ENCODE measurements at regions not wholly inside any gene's neighbourhood (a gene's known extent, or its start where the extent isn't known, plus 50 kb on each side); places are given as distances from the start of the nearest gene placed in this dataset.
"Not testable (repeated sequence)": the region's sequence is repeated elsewhere in the genome, so short reads cannot be mapped to it uniquely, and the experiment has no call there.

DNA sequence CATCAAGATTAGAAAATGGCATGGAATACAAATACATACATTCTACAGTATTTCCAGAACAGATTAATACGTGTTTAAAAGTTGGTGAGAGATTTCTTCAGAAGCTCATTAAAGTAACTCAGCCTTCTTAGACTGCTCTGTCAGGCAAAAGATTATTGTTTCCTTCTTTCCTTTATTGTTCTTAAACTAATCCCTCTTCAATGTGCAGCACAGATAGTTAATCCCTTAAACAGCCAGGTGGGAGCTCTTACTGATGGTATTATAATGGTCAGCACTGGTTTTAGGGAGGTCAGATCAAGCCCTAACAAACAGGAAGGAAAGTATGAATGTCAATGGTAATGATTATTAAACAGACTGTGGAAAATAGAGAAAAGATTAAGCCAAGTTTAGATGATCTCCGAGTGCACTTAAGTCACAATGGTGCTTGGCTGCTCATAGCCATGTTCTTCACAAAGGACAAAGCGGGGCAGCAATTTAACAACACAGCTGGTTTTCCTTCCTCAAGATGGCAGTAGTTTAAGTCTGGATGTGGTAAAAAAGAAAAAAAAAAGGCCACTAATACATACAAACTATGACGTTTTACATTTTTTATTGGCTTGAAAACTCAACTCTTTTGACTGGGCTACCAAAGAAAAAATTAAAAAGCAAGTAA lies 992.6 kb downstream of the PCDH9 start:
- no peak overlapping the region for H3K4me3 ChIP-seq (ENCODE audit: insufficient read depth, low read length)

GRCh38 chr13:66234159-66234558 lies 996.0 kb downstream of the PCDH9 start:
- H3K4me2 ChIP-seq (ENCODE audit: insufficient read depth, low read length), result no peak overlapping the region
- H3K36me3 ChIP-seq (ENCODE audit: insufficient read depth, low read length), result no peaks in the 10 kb centered on the region
- TF ChIP-seq CTCF (IDR thresholded peaks at IDR 0.05; ENCODE audit: extremely low read depth, low read depth, low read length), result no peak
- H4K20me1 ChIP-seq (ENCODE audit: insufficient read depth, low read length), result no peaks in the 10 kb centered on the region
- H2AFZ ChIP-seq (ENCODE audit: low read length), result no peak overlapping the region
- no peak for DNase-seq (ENCODE audit: insufficient read length, low spot score, missing footprints)
- no peaks in the 10 kb centered on the region for H3K27me3 ChIP-seq (ENCODE audit: insufficient read depth, low read length)
- no peak overlapping the region for H3K27ac ChIP-seq (ENCODE audit: low read depth, low read length)
- H3K4me1 ChIP-seq (ENCODE audit: insufficient read depth, low read length), result no peaks in the 10 kb centered on the region
- H3K79me2 ChIP-seq (ENCODE audit: insufficient read depth, low read length), result no peaks in the 10 kb centered on the region
- H3K4me3 ChIP-seq (ENCODE audit: insufficient read depth, low read length), result no peak overlapping the region
- H3K9me3 ChIP-seq (ENCODE audit: low read depth, low read length), result no peaks in the 10 kb centered on the region

More for the DNA sequence above, 992.6 kb downstream of the PCDH9 start:
- no peaks in the 10 kb centered on the region for H3K27me3 ChIP-seq (ENCODE audit: insufficient read depth, low read length)
- no peak for DNase-seq (ENCODE audit: insufficient read length, low spot score, missing footprints)
- no peaks in the 10 kb centered on the region for H4K20me1 ChIP-seq (ENCODE audit: insufficient read depth, low read length)
- no peaks in the 10 kb centered on the region for H3K36me3 ChIP-seq (ENCODE audit: insufficient read depth, low read length)
- no peaks in the 10 kb centered on the region for H3K79me2 ChIP-seq (ENCODE audit: insufficient read depth, low read length)
- TF ChIP-seq CTCF (IDR thresholded peaks at IDR 0.05; ENCODE audit: extremely low read depth, low read depth, low read length), result peak; percentile 16
- no peak overlapping the region for H3K27ac ChIP-seq (ENCODE audit: low read depth, low read length)
- H3K9me3 ChIP-seq (ENCODE audit: low read depth, low read length), result no peaks in the 10 kb centered on the region
- peak overlapping the region; percentile 11 for H2AFZ ChIP-seq (ENCODE audit: low read length)
- H3K4me1 ChIP-seq (ENCODE audit: insufficient read depth, low read length), result no peaks in the 10 kb centered on the region
- H3K4me2 ChIP-seq (ENCODE audit: insufficient read depth, low read length), result no peak overlapping the region

DNA sequence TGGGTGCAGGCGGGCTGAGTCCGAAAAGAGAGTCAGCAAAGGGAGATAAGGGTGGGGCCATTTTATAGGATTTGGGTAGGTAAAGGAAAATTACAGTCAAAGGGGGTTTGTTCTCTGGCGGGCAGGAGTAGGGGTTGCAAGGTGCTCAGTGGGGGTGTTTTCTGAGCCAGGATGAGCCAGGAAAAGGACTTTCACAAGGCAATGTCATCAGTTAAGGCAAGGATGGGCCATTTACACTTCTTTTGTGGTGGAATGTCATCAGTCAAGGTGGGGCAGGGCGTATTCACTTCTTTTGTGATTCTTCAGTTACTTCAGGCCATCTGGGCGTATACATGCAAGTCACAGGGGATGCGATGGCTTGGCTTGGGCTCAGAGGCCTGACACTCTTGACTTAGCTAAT lies 998.2 kb downstream of the PCDH9 start:
- not testable (repeated sequence) for DNase-seq (ENCODE audit: insufficient read length, low spot score, missing footprints); H3K27me3 ChIP-seq (ENCODE audit: insufficient read depth, low read length); H3K79me2 ChIP-seq (ENCODE audit: insufficient read depth, low read length); H3K4me2 ChIP-seq (ENCODE audit: insufficient read depth, low read length); H3K27ac ChIP-seq (ENCODE audit: low read depth, low read length); H4K20me1 ChIP-seq (ENCODE audit: insufficient read depth, low read length); H3K4me1 ChIP-seq (ENCODE audit: insufficient read depth, low read length); H3K9me3 ChIP-seq (ENCODE audit: low read depth, low read length); H2AFZ ChIP-seq (ENCODE audit: low read length); H3K36me3 ChIP-seq (ENCODE audit: insufficient read depth, low read length); H3K4me3 ChIP-seq (ENCODE audit: insufficient read depth, low read length)

- no peak for TF ChIP-seq CTCF (IDR thresholded peaks at IDR 0.05; ENCODE audit: extremely low read depth, low read depth, low read length)
- H3K4me1 ChIP-seq (ENCODE audit: insufficient read depth, low read length), result no peaks in the 10 kb centered on the region
- H3K79me2 ChIP-seq (ENCODE audit: insufficient read depth, low read length), result no peaks in the 10 kb centered on the region
- no peaks in the 10 kb centered on the region for H3K27me3 ChIP-seq (ENCODE audit: insufficient read depth, low read length)
- H3K4me3 ChIP-seq (ENCODE audit: insufficient read depth, low read length), result no peak overlapping the region
- no peak for DNase-seq (ENCODE audit: insufficient read length, low spot score, missing footprints)
- no peaks in the 10 kb centered on the region for H3K36me3 ChIP-seq (ENCODE audit: insufficient read depth, low read length)
- H4K20me1 ChIP-seq (ENCODE audit: insufficient read depth, low read length), result no peaks in the 10 kb centered on the region
- H2AFZ ChIP-seq (ENCODE audit: low read length), result no peak overlapping the region
- no peaks in the 10 kb centered on the region for H3K9me3 ChIP-seq (ENCODE audit: low read depth, low read length)
- H3K27ac ChIP-seq (ENCODE audit: low read depth, low read length), result no peak overlapping the region
- no peak overlapping the region for H3K4me2 ChIP-seq (ENCODE audit: insufficient read depth, low read length)
These were observed 1005.1 kb downstream of the PCDH9 start for GRCh38 chr13:66225072-66225471.

Measured in osteoblast (primary cell).